ENCODE measurements at regions not wholly inside any gene's neighbourhood (a gene's known extent, or its start where the extent isn't known, plus 50 kb on each side); places are given as distances from the start of the nearest gene placed in this dataset.
"Not testable (repeated sequence)": the region's sequence is repeated elsewhere in the genome, so short reads cannot be mapped to it uniquely, and the experiment has no call there.

GRCh38 chr22:26830837-26831236 is 173.4 kb downstream of the MIAT start:
- 82% methylated on average over 4 of the region's 4 CpGs for WGBS
- no peaks in the 10 kb centered on the region for H3K36me3 ChIP-seq (ENCODE audit: insufficient read depth)
- H3K4me1 ChIP-seq (ENCODE audit: insufficient read depth), result no peaks in the 10 kb centered on the region
- no peak for DNase-seq (ENCODE audit: extremely low spot score)
- no peak overlapping the region for H3K4me3 ChIP-seq (ENCODE audit: low read depth, low read length)
- H3K27ac ChIP-seq (ENCODE audit: low read depth), result no peak overlapping the region

- 90% methylated on average over 6 of the region's 6 CpGs for WGBS
- Histone ChIP-seq H3K36me3 (ENCODE audit: insufficient read depth) (no peaks in the 10 kb centered on the region), H3K4me1 (ENCODE audit: insufficient read depth) (no peaks in the 10 kb centered on the region)
Measured at GRCh38 chr22:26835023-26835422, 177.6 kb downstream of the MIAT start.

GRCh38 chr22:26835929-26836528 is 178.6 kb downstream of the MIAT start:
- Histone ChIP-seq H3K27ac (ENCODE audit: low read depth) (no peak overlapping the region), H3K36me3 (ENCODE audit: insufficient read depth) (no peaks in the 10 kb centered on the region), H3K4me3 (ENCODE audit: low read depth, low read length) (no peak overlapping the region), H3K4me1 (ENCODE audit: insufficient read depth) (no peaks in the 10 kb centered on the region)
- no peak for DNase-seq (ENCODE audit: extremely low spot score)
- 40% methylated on average over 3 of the region's 3 CpGs for WGBS

More at GRCh38 chr22:26835023-26835422, 177.6 kb downstream of the MIAT start:
- Histone ChIP-seq H3K4me3 (ENCODE audit: low read depth, low read length) (no peak overlapping the region), H3K27ac (ENCODE audit: low read depth) (no peak overlapping the region)
- DNase-seq (ENCODE audit: extremely low spot score), result no peak

GRCh38 chr22:26837784-26838470 is 180.5 kb downstream of the MIAT start:
- DNase-seq (ENCODE audit: extremely low spot score), result no peak
- no peaks in the 10 kb centered on the region for H3K4me1 ChIP-seq (ENCODE audit: insufficient read depth)
- 62% methylated on average over 5 of the region's 5 CpGs for WGBS
- H3K36me3 ChIP-seq (ENCODE audit: insufficient read depth), result no peaks in the 10 kb centered on the region
- H3K4me3 ChIP-seq (ENCODE audit: low read depth, low read length), result no peak overlapping the region
- no peak overlapping the region for H3K27ac ChIP-seq (ENCODE audit: low read depth)

GRCh38 chr22:26838471-26838825 is 181.1 kb downstream of the MIAT start:
- H3K36me3 ChIP-seq (ENCODE audit: insufficient read depth), result no peaks in the 10 kb centered on the region
- H3K4me3 ChIP-seq (ENCODE audit: low read depth, low read length), result no peak overlapping the region
- no peaks in the 10 kb centered on the region for H3K4me1 ChIP-seq (ENCODE audit: insufficient read depth)
- H3K27ac ChIP-seq (ENCODE audit: low read depth), result no peak overlapping the region
- DNase-seq (ENCODE audit: extremely low spot score), result no peak
- WGBS, result 79% methylated on average over 5 of the region's 5 CpGs

GRCh38 chr22:26839216-26839615 is 181.8 kb downstream of the MIAT start:
- no peak overlapping the region for H3K27ac ChIP-seq (ENCODE audit: low read depth)
- H3K36me3 ChIP-seq (ENCODE audit: insufficient read depth), result no peaks in the 10 kb centered on the region
- no peak for DNase-seq (ENCODE audit: extremely low spot score)
- no peak overlapping the region for H3K4me3 ChIP-seq (ENCODE audit: low read depth, low read length)
- 74% methylated on average over 5 of the region's 5 CpGs for WGBS
- no peaks in the 10 kb centered on the region for H3K4me1 ChIP-seq (ENCODE audit: insufficient read depth)

GRCh38 chr22:26840770-26841169 is 183.4 kb downstream of the MIAT start:
- not testable (repeated sequence) for H3K4me3 ChIP-seq (ENCODE audit: low read depth, low read length); H3K36me3 ChIP-seq (ENCODE audit: insufficient read depth); DNase-seq (ENCODE audit: extremely low spot score); H3K27ac ChIP-seq (ENCODE audit: low read depth); H3K4me1 ChIP-seq (ENCODE audit: insufficient read depth)
- WGBS, result 87% methylated on average over 3 of the region's 3 CpGs

GRCh38 chr22:26842103-26842502 is 184.7 kb downstream of the MIAT start:
- no peaks in the 10 kb centered on the region for H3K36me3 ChIP-seq (ENCODE audit: insufficient read depth)
- H3K27ac ChIP-seq (ENCODE audit: low read depth), result no peak overlapping the region
- 50% methylated on average over 5 of the region's 5 CpGs for WGBS
- no peak overlapping the region for H3K4me3 ChIP-seq (ENCODE audit: low read depth, low read length)
- H3K4me1 ChIP-seq (ENCODE audit: insufficient read depth), result no peaks in the 10 kb centered on the region
- no peak for DNase-seq (ENCODE audit: extremely low spot score)

GRCh38 chr22:26845021-26845743 is 187.8 kb downstream of the MIAT start:
- WGBS, result 51% methylated on average over 10 of the region's 10 CpGs
- no peak overlapping the region for H3K4me3 ChIP-seq (ENCODE audit: low read depth, low read length)
- H3K27ac ChIP-seq (ENCODE audit: low read depth), result no peak overlapping the region
- H3K36me3 ChIP-seq (ENCODE audit: insufficient read depth), result no peaks in the 10 kb centered on the region
- no peak for DNase-seq (ENCODE audit: extremely low spot score)
- H3K4me1 ChIP-seq (ENCODE audit: insufficient read depth), result no peaks in the 10 kb centered on the region

GRCh38 chr22:26846076-26846475 is 188.7 kb downstream of the MIAT start:
- no peak overlapping the region for H3K4me3 ChIP-seq (ENCODE audit: low read depth, low read length)
- DNase-seq (ENCODE audit: extremely low spot score), result no peak
- H3K27ac ChIP-seq (ENCODE audit: low read depth), result no peak overlapping the region
- no peaks in the 10 kb centered on the region for H3K4me1 ChIP-seq (ENCODE audit: insufficient read depth)
- 79% methylated on average over 1 of the region's 1 CpG for WGBS
- H3K36me3 ChIP-seq (ENCODE audit: insufficient read depth), result no peaks in the 10 kb centered on the region

GRCh38 chr22:26846645-26847044 is 189.3 kb downstream of the MIAT start:
- no peak overlapping the region for H3K27ac ChIP-seq (ENCODE audit: low read depth)
- no peak overlapping the region for H3K4me3 ChIP-seq (ENCODE audit: low read depth, low read length)
- H3K36me3 ChIP-seq (ENCODE audit: insufficient read depth), result no peaks in the 10 kb centered on the region
- 85% methylated on average over 2 of the region's 2 CpGs for WGBS
- DNase-seq (ENCODE audit: extremely low spot score), result no peak
- no peaks in the 10 kb centered on the region for H3K4me1 ChIP-seq (ENCODE audit: insufficient read depth)

- H3K27ac ChIP-seq (ENCODE audit: low read depth), result no peak overlapping the region
- 72% methylated on average over 5 of the region's 5 CpGs for WGBS
- H3K4me1 ChIP-seq (ENCODE audit: insufficient read depth), result no peaks in the 10 kb centered on the region
- H3K36me3 ChIP-seq (ENCODE audit: insufficient read depth), result no peaks in the 10 kb centered on the region
- DNase-seq (ENCODE audit: extremely low spot score), result no peak
- no peak overlapping the region for H3K4me3 ChIP-seq (ENCODE audit: low read depth, low read length)
Measured at GRCh38 chr22:26847046-26847445, 189.7 kb downstream of the MIAT start.

GRCh38 chr22:26847816-26848215 is 190.4 kb downstream of the MIAT start:
- no peak overlapping the region for H3K27ac ChIP-seq (ENCODE audit: low read depth)

GRCh38 chr22:26848244-26848920 is 191.0 kb downstream of the MIAT start:
- H3K4me1 ChIP-seq (ENCODE audit: insufficient read depth), result no peaks in the 10 kb centered on the region
- H3K36me3 ChIP-seq (ENCODE audit: insufficient read depth), result no peaks in the 10 kb centered on the region
- DNase-seq (ENCODE audit: extremely low spot score), result no peak
- no peak overlapping the region for H3K4me3 ChIP-seq (ENCODE audit: low read depth, low read length)
- WGBS, result 79% methylated on average over 9 of the region's 9 CpGs
- no peak overlapping the region for H3K27ac ChIP-seq (ENCODE audit: low read depth)

More at GRCh38 chr22:26847816-26848215, 190.4 kb downstream of the MIAT start:
- no peaks in the 10 kb centered on the region for H3K36me3 ChIP-seq (ENCODE audit: insufficient read depth)
- DNase-seq (ENCODE audit: extremely low spot score), result no peak
- no peaks in the 10 kb centered on the region for H3K4me1 ChIP-seq (ENCODE audit: insufficient read depth)
- 79% methylated on average over 2 of the region's 2 CpGs for WGBS
- no peak overlapping the region for H3K4me3 ChIP-seq (ENCODE audit: low read depth, low read length)
